ENCODE measurements at regions not wholly inside any gene's neighbourhood (a gene's known extent, or its start where the extent isn't known, plus 50 kb on each side); places are given as distances from the start of the nearest gene placed in this dataset.
"Not testable (repeated sequence)": the region's sequence is repeated elsewhere in the genome, so short reads cannot be mapped to it uniquely, and the experiment has no call there.

DNA sequence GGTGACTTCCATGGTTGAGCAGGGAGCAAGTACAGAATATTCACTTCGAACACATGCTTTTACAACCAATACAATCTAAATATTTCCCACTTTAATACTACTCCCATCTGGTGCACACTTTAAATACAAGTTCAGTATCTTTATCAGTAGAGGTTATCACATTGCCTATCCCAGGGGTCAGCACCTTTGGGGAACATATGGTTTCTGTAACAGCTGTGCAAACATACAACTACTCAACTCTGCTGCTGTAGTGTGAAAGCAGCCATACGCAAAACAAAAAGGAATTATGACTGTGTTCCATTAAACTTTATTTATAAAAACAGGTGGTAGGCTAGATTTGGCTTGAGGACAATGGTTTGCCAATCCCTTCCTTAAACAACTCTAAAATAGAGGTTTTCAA is 157.5 kb downstream of the XPNPEP1 start:
- Histone ChIP-seq H3K4me3 (no peak overlapping the region), H3K4me2 (no peak overlapping the region)
- no peak for TF ChIP-seq Cebpa-rat (IDR thresholded peaks at IDR 0.05)

GRCh38 chr10:109762555-109762954 is 160.8 kb downstream of the XPNPEP1 start:
- no peak for TF ChIP-seq Cebpa-rat (IDR thresholded peaks at IDR 0.05)
- H4K20me1 ChIP-seq: no peaks in the 10 kb centered on the region
- no peak overlapping the region for H3K4me2 ChIP-seq
- H3K36me3 ChIP-seq: no peaks in the 10 kb centered on the region
- no peak overlapping the region for H3K27ac ChIP-seq
- peaks cover 3% of the 10 kb centered on the region; the same call in 1 of the 2 replicates for H3K9me3 ChIP-seq
- H3K9ac ChIP-seq: no peak overlapping the region
- no peaks in the 10 kb centered on the region for H3K4me1 ChIP-seq
- H3K27me3 ChIP-seq: no peaks in the 10 kb centered on the region
- no peak overlapping the region for H3K4me3 ChIP-seq

More for the DNA sequence above, 157.5 kb downstream of the XPNPEP1 start:
- Histone ChIP-seq H3K9ac (no peak overlapping the region), H3K9me3 (peaks cover 3% of the 10 kb centered on the region; the same call in 1 of the 2 replicates), H3K27me3 (no peaks in the 10 kb centered on the region), H3K4me1 (no peaks in the 10 kb centered on the region), H3K27ac (no peak overlapping the region), H4K20me1 (no peaks in the 10 kb centered on the region), H3K36me3 (no peaks in the 10 kb centered on the region)

- not testable (repeated sequence) for H3K9ac ChIP-seq, H3K27me3 ChIP-seq, H3K27ac ChIP-seq, H3K4me2 ChIP-seq, H4K20me1 ChIP-seq, H3K36me3 ChIP-seq, H3K9me3 ChIP-seq, H3K4me1 ChIP-seq, H3K4me3 ChIP-seq
These were observed 165.6 kb downstream of the XPNPEP1 start for GRCh38 chr10:109757670-109758069.

DNA sequence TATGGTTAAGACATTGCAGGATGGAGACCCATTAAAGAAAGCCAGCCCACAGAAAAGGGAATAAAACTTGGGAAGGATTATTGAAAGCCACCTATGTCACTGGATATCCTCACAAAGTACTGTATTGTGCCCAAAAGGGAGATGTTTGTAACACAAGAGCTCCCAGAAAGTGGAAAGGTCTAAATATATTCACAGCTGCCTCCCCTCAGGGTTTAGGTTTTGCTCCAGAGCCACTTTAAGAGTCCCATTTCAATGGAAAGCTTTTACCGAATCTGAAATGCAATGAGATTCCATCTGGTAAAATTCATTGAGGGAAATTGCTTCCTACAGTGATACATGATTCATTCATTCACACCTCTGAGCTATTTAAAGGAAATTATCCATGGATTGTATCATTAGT is 176.4 kb downstream of the XPNPEP1 start:
- Histone ChIP-seq H3K4me1 (no peaks in the 10 kb centered on the region), H3K9me3 (no peaks in the 10 kb centered on the region), H3K9ac (no peak overlapping the region), H3K27me3 (no peaks in the 10 kb centered on the region), H3K4me3 (no peak overlapping the region), H3K4me2 (no peak overlapping the region), H3K36me3 (no peaks in the 10 kb centered on the region), H3K27ac (no peak overlapping the region), H4K20me1 (no peaks in the 10 kb centered on the region)
- TF ChIP-seq Cebpa-rat (IDR thresholded peaks at IDR 0.05): no peak

- no peak for TF ChIP-seq Cebpa-rat (IDR thresholded peaks at IDR 0.05)
- Histone ChIP-seq H4K20me1 (no peaks in the 10 kb centered on the region), H3K27me3 (no peaks in the 10 kb centered on the region), H3K27ac (no peak overlapping the region), H3K9me3 (no peaks in the 10 kb centered on the region), H3K4me2 (no peak overlapping the region), H3K4me3 (no peak overlapping the region), H3K9ac (no peak overlapping the region), H3K4me1 (no peaks in the 10 kb centered on the region), H3K36me3 (no peaks in the 10 kb centered on the region)
These were observed 179.3 kb downstream of the XPNPEP1 start for GRCh38 chr10:109744020-109744419.

GRCh38 chr10:109743574-109743973 is 179.7 kb downstream of the XPNPEP1 start:
- Histone ChIP-seq H3K9me3 (no peaks in the 10 kb centered on the region), H3K4me2 (no peak overlapping the region), H3K4me3 (no peak overlapping the region), H3K4me1 (no peaks in the 10 kb centered on the region), H3K9ac (no peak overlapping the region), H3K36me3 (no peaks in the 10 kb centered on the region), H3K27ac (no peak overlapping the region), H3K27me3 (no peaks in the 10 kb centered on the region), H4K20me1 (no peaks in the 10 kb centered on the region)
- no peak for TF ChIP-seq Cebpa-rat (IDR thresholded peaks at IDR 0.05)

DNA sequence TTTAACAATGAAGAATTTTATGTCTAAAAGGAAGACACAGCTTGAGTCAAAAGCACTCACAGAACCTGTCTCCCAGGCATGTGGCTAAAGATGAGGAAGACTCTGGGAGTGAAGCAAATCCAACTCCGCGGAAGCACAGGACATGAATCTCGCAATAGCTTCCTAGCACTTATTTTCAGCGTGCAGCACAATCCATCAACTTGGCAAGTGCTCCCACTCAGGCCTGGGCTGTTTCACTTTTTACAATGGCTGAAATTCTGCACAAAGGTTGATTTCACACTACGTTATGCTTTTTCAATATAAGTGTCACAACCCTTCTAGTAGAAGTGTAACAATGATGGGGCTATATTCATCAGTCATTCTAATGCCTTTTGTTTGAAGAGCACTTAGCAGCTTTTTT is 180.2 kb downstream of the XPNPEP1 start:
- TF ChIP-seq Cebpa-rat (IDR thresholded peaks at IDR 0.05): no peak
- no peaks in the 10 kb centered on the region for H3K27me3 ChIP-seq
- H3K27ac ChIP-seq: no peak overlapping the region

DNA sequence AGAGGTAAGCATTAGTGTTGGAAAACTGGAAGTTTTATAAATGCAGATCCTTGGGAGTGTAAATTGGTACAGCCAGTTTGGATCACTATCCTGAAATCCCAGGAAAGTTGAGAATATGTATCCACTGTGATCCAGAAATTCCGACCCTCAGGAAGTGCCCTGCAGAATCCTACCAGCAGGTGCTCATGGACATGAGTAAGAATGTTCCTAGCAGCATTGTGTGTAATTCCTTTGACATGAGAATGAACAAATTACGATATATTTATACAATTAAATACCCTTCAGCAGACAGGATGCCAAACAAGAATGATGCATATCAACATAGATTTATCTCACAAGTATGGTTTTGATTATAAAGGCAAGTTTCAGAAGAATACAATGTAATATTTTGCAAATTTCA is 181.6 kb downstream of the XPNPEP1 start:
- Histone ChIP-seq H3K27ac (no peak overlapping the region), H3K36me3 (no peaks in the 10 kb centered on the region), H3K4me1 (no peaks in the 10 kb centered on the region), H3K4me3 (no peak overlapping the region), H4K20me1 (no peaks in the 10 kb centered on the region), H3K9ac (no peak overlapping the region), H3K4me2 (no peak overlapping the region), H3K27me3 (no peaks in the 10 kb centered on the region), H3K9me3 (no peaks in the 10 kb centered on the region)
- no peak for TF ChIP-seq Cebpa-rat (IDR thresholded peaks at IDR 0.05)

More for the DNA sequence above, 180.2 kb downstream of the XPNPEP1 start:
- Histone ChIP-seq H3K4me3 (no peak overlapping the region), H3K9ac (no peak overlapping the region), H3K4me1 (no peaks in the 10 kb centered on the region), H3K4me2 (no peak overlapping the region), H3K36me3 (no peaks in the 10 kb centered on the region), H3K9me3 (no peaks in the 10 kb centered on the region), H4K20me1 (no peaks in the 10 kb centered on the region)

- no peaks in the 10 kb centered on the region for H3K4me1 ChIP-seq
- H3K9ac ChIP-seq: no peak overlapping the region
- H3K9me3 ChIP-seq: no peaks in the 10 kb centered on the region
- no peaks in the 10 kb centered on the region for H3K36me3 ChIP-seq
- H3K4me3 ChIP-seq: no peak overlapping the region
- no peaks in the 10 kb centered on the region for H3K27me3 ChIP-seq
- no peaks in the 10 kb centered on the region for H4K20me1 ChIP-seq
- H3K27ac ChIP-seq: no peak overlapping the region
- no peak overlapping the region for H3K4me2 ChIP-seq
- TF ChIP-seq Cebpa-rat (IDR thresholded peaks at IDR 0.05): no peak
These were observed 182.9 kb downstream of the XPNPEP1 start for GRCh38 chr10:109740436-109740835.

DNA sequence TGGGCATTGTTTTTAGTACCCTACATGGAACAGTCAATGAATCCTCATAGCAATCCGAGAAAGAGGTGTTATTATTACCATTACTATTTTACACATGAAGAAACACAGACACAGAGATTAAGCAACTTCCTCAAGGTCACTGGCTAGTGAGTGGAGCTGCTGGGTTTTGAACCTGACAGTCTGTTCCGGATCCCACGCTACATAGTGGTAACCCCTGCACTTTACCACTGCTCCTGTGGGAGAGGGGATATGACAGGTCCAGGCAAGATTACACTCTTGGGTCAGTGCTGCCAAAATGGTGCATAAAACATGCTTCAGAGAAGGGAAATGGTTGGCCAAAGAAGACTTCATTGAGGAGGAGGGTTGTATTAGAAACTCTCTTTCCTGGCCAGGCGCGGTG is 185.7 kb downstream of the XPNPEP1 start:
- Histone ChIP-seq H3K4me3 (no peak overlapping the region), H3K27me3 (no peaks in the 10 kb centered on the region), H3K36me3 (no peaks in the 10 kb centered on the region), H4K20me1 (no peaks in the 10 kb centered on the region), H3K9ac (no peak overlapping the region), H3K4me1 (no peaks in the 10 kb centered on the region), H3K27ac (no peak overlapping the region), H3K4me2 (no peak overlapping the region), H3K9me3 (no peaks in the 10 kb centered on the region)
- no peak for TF ChIP-seq Cebpa-rat (IDR thresholded peaks at IDR 0.05)

GRCh38 chr10:109737009-109737408 is 186.3 kb downstream of the XPNPEP1 start:
- Histone ChIP-seq H3K27ac (no peak overlapping the region), H3K27me3 (no peaks in the 10 kb centered on the region), H3K4me1 (no peaks in the 10 kb centered on the region), H3K4me3 (no peak overlapping the region), H3K36me3 (no peaks in the 10 kb centered on the region), H3K4me2 (no peak overlapping the region), H3K9me3 (no peaks in the 10 kb centered on the region), H3K9ac (no peak overlapping the region), H4K20me1 (no peaks in the 10 kb centered on the region)
- no peak for TF ChIP-seq Cebpa-rat (IDR thresholded peaks at IDR 0.05)
